ENCODE measurements at regions not wholly inside any gene's neighbourhood (a gene's known extent, or its start where the extent isn't known, plus 50 kb on each side); places are given as distances from the start of the nearest gene placed in this dataset.
A peak's percentile ranks its signal among the peaks of the same experiment; 100 is the strongest.

- CTCF ChIA-PET: no interaction called here
- H3K27ac Mint-ChIP-seq: no peak overlapping the region
Measured at GRCh38 chr18:73670039-73670438, 477.6 kb downstream of the FBXO15 start.

GRCh38 chr18:73669297-73669696, 478.3 kb downstream of the FBXO15 start:
- no peaks in the 10 kb centered on the region for H3K27me3 ChIP-seq (ENCODE audit: insufficient read depth, low read length, poor library complexity, severe bottlenecking)
- H3K4me1 ChIP-seq (ENCODE audit: insufficient read depth, low read length): no peaks in the 10 kb centered on the region
- no peaks in the 10 kb centered on the region for H3K9me3 ChIP-seq (ENCODE audit: low read length)
- no peaks in the 10 kb centered on the region for H3K36me3 ChIP-seq (ENCODE audit: insufficient read depth, low read length)
- H3K4me3 ChIP-seq (ENCODE audit: low read length): no peak overlapping the region
- no peak for DNase-seq
- ChIA-PET POLR2A (no interaction called here), CTCF (no interaction called here)
- no peak overlapping the region for H3K27ac ChIP-seq (ENCODE audit: low read depth, low read length)
- Mint-ChIP-seq H3K36me3 (peaks cover 0 to 2% (median 0%) of the 10 kb centered on the region in 3 donors), H3K27ac (no peak overlapping the region), H3K27me3 (no peaks in the 10 kb centered on the region), H3K4me3 (no peak overlapping the region), H3K9me3 (peaks cover 0 to 22% (median 5%) of the 10 kb centered on the region in 5 donors), H3K4me1 (no peaks in the 10 kb centered on the region)

More at GRCh38 chr18:73670039-73670438, 477.6 kb downstream of the FBXO15 start:
- H3K27ac ChIP-seq (ENCODE audit: low read depth, low read length): no peak overlapping the region
- H3K4me1 ChIP-seq (ENCODE audit: insufficient read depth, low read length): no peaks in the 10 kb centered on the region
- Mint-ChIP-seq H3K27me3 (no peaks in the 10 kb centered on the region), H3K9me3 (peaks cover 0 to 26% (median 5%) of the 10 kb centered on the region in 5 donors), H3K36me3 (peaks cover 0 to 2% (median 0%) of the 10 kb centered on the region in 3 donors), H3K4me3 (no peak overlapping the region), H3K4me1 (no peaks in the 10 kb centered on the region)
- H3K36me3 ChIP-seq (ENCODE audit: insufficient read depth, low read length): no peaks in the 10 kb centered on the region
- DNase-seq: no peak
- no peaks in the 10 kb centered on the region for H3K27me3 ChIP-seq (ENCODE audit: insufficient read depth, low read length, poor library complexity, severe bottlenecking)
- POLR2A ChIA-PET: no interaction called here
- H3K4me3 ChIP-seq (ENCODE audit: low read length): no peak overlapping the region
- H3K9me3 ChIP-seq (ENCODE audit: low read length): no peaks in the 10 kb centered on the region

- no peaks in the 10 kb centered on the region for H3K4me1 Mint-ChIP-seq
- peaks cover 0 to 15% (median 7%) of the 10 kb centered on the region in 5 donors for H3K9me3 Mint-ChIP-seq
- no peak overlapping the region for H3K4me3 Mint-ChIP-seq
Measured at GRCh38 chr18:73668051-73668450, 479.6 kb downstream of the FBXO15 start.

GRCh38 chr18:73666772-73667171, 480.9 kb downstream of the FBXO15 start:
- H3K4me1 Mint-ChIP-seq: peaks cover 0 to 1% (median 0%) of the 10 kb centered on the region in 3 donors
- peaks cover 0 to 2% (median 0%) of the 10 kb centered on the region in 3 donors for H3K36me3 Mint-ChIP-seq
- H3K27me3 Mint-ChIP-seq: no peaks in the 10 kb centered on the region
- Histone ChIP-seq H3K36me3 (ENCODE audit: insufficient read depth, low read length) (no peaks in the 10 kb centered on the region), H3K27me3 (ENCODE audit: insufficient read depth, low read length, poor library complexity, severe bottlenecking) (no peaks in the 10 kb centered on the region), H3K27ac (ENCODE audit: low read depth, low read length) (no peak overlapping the region), H3K4me3 (ENCODE audit: low read length) (no peak overlapping the region), H3K9me3 (ENCODE audit: low read length) (no peaks in the 10 kb centered on the region), H3K4me1 (ENCODE audit: insufficient read depth, low read length) (no peaks in the 10 kb centered on the region)
- ChIA-PET CTCF (no interaction called here), POLR2A (no interaction called here)
- H3K27ac Mint-ChIP-seq: no peak overlapping the region
- H3K4me3 Mint-ChIP-seq: no peak overlapping the region
- DNase-seq: no peak
- H3K9me3 Mint-ChIP-seq: peaks cover 0 to 9% (median 7%) of the 10 kb centered on the region in 5 donors

More at GRCh38 chr18:73668051-73668450, 479.6 kb downstream of the FBXO15 start:
- Histone ChIP-seq H3K9me3 (ENCODE audit: low read length) (no peaks in the 10 kb centered on the region), H3K4me1 (ENCODE audit: insufficient read depth, low read length) (no peaks in the 10 kb centered on the region), H3K36me3 (ENCODE audit: insufficient read depth, low read length) (no peaks in the 10 kb centered on the region), H3K27ac (ENCODE audit: low read depth, low read length) (no peak overlapping the region), H3K27me3 (ENCODE audit: insufficient read depth, low read length, poor library complexity, severe bottlenecking) (no peaks in the 10 kb centered on the region), H3K4me3 (ENCODE audit: low read length) (no peak overlapping the region)
- H3K27me3 Mint-ChIP-seq: no peaks in the 10 kb centered on the region
- DNase-seq: no peak
- no peak overlapping the region for H3K27ac Mint-ChIP-seq
- POLR2A ChIA-PET: no interaction called here
- peaks cover 0 to 2% (median 0%) of the 10 kb centered on the region in 3 donors for H3K36me3 Mint-ChIP-seq
- CTCF ChIA-PET: no interaction called here

- H3K27me3 ChIP-seq (ENCODE audit: insufficient read depth, low read length, poor library complexity, severe bottlenecking): no peaks in the 10 kb centered on the region
- H3K36me3 ChIP-seq (ENCODE audit: insufficient read depth, low read length): no peaks in the 10 kb centered on the region
- no peak overlapping the region for H3K27ac Mint-ChIP-seq
- H3K9me3 Mint-ChIP-seq: peaks cover 0 to 15% (median 5%) of the 10 kb centered on the region in 5 donors
- H3K4me3 Mint-ChIP-seq: no peak overlapping the region
- POLR2A ChIA-PET: no interaction called here
- no peaks in the 10 kb centered on the region for H3K36me3 Mint-ChIP-seq
- CTCF ChIA-PET: no interaction called here
- no peaks in the 10 kb centered on the region for H3K9me3 ChIP-seq (ENCODE audit: low read length)
- H3K4me3 ChIP-seq (ENCODE audit: low read length): no peak overlapping the region
- no peak for DNase-seq
- H3K27ac ChIP-seq (ENCODE audit: low read depth, low read length): no peak overlapping the region
- no peaks in the 10 kb centered on the region for H3K27me3 Mint-ChIP-seq
- H3K4me1 ChIP-seq (ENCODE audit: insufficient read depth, low read length): no peaks in the 10 kb centered on the region
- peaks cover 0 to 1% (median 0%) of the 10 kb centered on the region in 3 donors for H3K4me1 Mint-ChIP-seq
Measured at GRCh38 chr18:73664896-73665295, 482.7 kb downstream of the FBXO15 start.

GRCh38 chr18:73663581-73663980, 484.1 kb downstream of the FBXO15 start:
- H3K27ac ChIP-seq (ENCODE audit: low read depth, low read length): no peak overlapping the region
- Mint-ChIP-seq H3K27me3 (no peaks in the 10 kb centered on the region), H3K4me1 (peaks cover 0 to 1% (median 0%) of the 10 kb centered on the region in 3 donors), H3K4me3 (no peak overlapping the region), H3K27ac (peak overlapping the region in 1 of 8 donors; percentile 33), H3K9me3 (peaks cover 0 to 15% (median 7%) of the 10 kb centered on the region in 5 donors), H3K36me3 (no peaks in the 10 kb centered on the region)
- H3K36me3 ChIP-seq (ENCODE audit: insufficient read depth, low read length): no peaks in the 10 kb centered on the region
- no peaks in the 10 kb centered on the region for H3K9me3 ChIP-seq (ENCODE audit: low read length)
- DNase-seq: no peak
- ChIA-PET POLR2A (no interaction called here), CTCF (no interaction called here)
- H3K4me1 ChIP-seq (ENCODE audit: insufficient read depth, low read length): no peaks in the 10 kb centered on the region
- no peaks in the 10 kb centered on the region for H3K27me3 ChIP-seq (ENCODE audit: insufficient read depth, low read length, poor library complexity, severe bottlenecking)
- no peak overlapping the region for H3K4me3 ChIP-seq (ENCODE audit: low read length)

- Mint-ChIP-seq H3K4me3 (no peak overlapping the region), H3K9me3 (peaks cover 0 to 11% (median 7%) of the 10 kb centered on the region in 5 donors), H3K27ac (no peak overlapping the region), H3K4me1 (peaks cover 0 to 1% (median 0%) of the 10 kb centered on the region in 3 donors), H3K27me3 (no peaks in the 10 kb centered on the region), H3K36me3 (no peaks in the 10 kb centered on the region)
- no peaks in the 10 kb centered on the region for H3K36me3 ChIP-seq (ENCODE audit: insufficient read depth, low read length)
- H3K27ac ChIP-seq (ENCODE audit: low read depth, low read length): no peak overlapping the region
- no peak for DNase-seq
- no peaks in the 10 kb centered on the region for H3K4me1 ChIP-seq (ENCODE audit: insufficient read depth, low read length)
- H3K4me3 ChIP-seq (ENCODE audit: low read length): no peak overlapping the region
- ChIA-PET CTCF (no interaction called here), POLR2A (no interaction called here)
- H3K27me3 ChIP-seq (ENCODE audit: insufficient read depth, low read length, poor library complexity, severe bottlenecking): no peaks in the 10 kb centered on the region
- no peaks in the 10 kb centered on the region for H3K9me3 ChIP-seq (ENCODE audit: low read length)
Measured at GRCh38 chr18:73662421-73662820, 485.2 kb downstream of the FBXO15 start.

GRCh38 chr18:73660931-73661856, 486.4 kb downstream of the FBXO15 start:
- no peak overlapping the region for H3K27ac Mint-ChIP-seq
- ChIA-PET POLR2A (no interaction called here), CTCF (no interaction called here)
- Histone ChIP-seq H3K36me3 (ENCODE audit: insufficient read depth, low read length) (no peaks in the 10 kb centered on the region), H3K27ac (ENCODE audit: low read depth, low read length) (no peak overlapping the region), H3K9me3 (ENCODE audit: low read length) (no peaks in the 10 kb centered on the region), H3K4me1 (ENCODE audit: insufficient read depth, low read length) (no peaks in the 10 kb centered on the region), H3K27me3 (ENCODE audit: insufficient read depth, low read length, poor library complexity, severe bottlenecking) (no peaks in the 10 kb centered on the region), H3K4me3 (ENCODE audit: low read length) (no peak overlapping the region)
- DNase-seq: no peak
- H3K27me3 Mint-ChIP-seq: no peaks in the 10 kb centered on the region
- H3K4me1 Mint-ChIP-seq: peaks cover 0 to 1% (median 0%) of the 10 kb centered on the region in 3 donors
- no peaks in the 10 kb centered on the region for H3K36me3 Mint-ChIP-seq
- H3K9me3 Mint-ChIP-seq: peaks cover 0 to 11% (median 7%) of the 10 kb centered on the region in 5 donors
- H3K4me3 Mint-ChIP-seq: no peak overlapping the region
